Stomach (tissue), 8 donors: ENCODE measurements at regions not wholly inside any gene's neighbourhood (a gene's known extent, or its start where the extent isn't known, plus 50 kb on each side); places are given as distances from the start of the nearest gene placed in this dataset.

ENCODE experiments used
- DNase-seq, 2 donors: peaks; one replicate each; pipeline versions ENCODE4 v3.0.0 to v3.0.0-alpha.2; 2013 to 2019
- H3K27ac ChIP-seq, 5 donors: fragments of 200-600 bp in 4 of 5; sonication (generic) in 4 of 5; one replicate each; pipeline ENCODE4 v1.5.1; 2013 to 2019; ENCODE audit warnings: mild to moderate bottlenecking in 1 of 5, moderate library complexity in 1 of 5
- H3K27me3 ChIP-seq, 3 donors: fragments of 200-600 bp; sonication (generic); one replicate each; pipeline ENCODE4 v1.5.1; 2017 to 2019; ENCODE audit warnings: mixed run types in 1 of 3
- H3K36me3 ChIP-seq, 4 donors: fragments of 200-600 bp; sonication (generic); 1 replicate in 3 of 4; 2 replicates in 1 of 4; pipeline ENCODE4 v1.5.1; 2016 to 2019
- H3K4me1 ChIP-seq, 4 donors: fragments of 200-600 bp; sonication (generic); one replicate each; pipeline ENCODE4 v1.5.1; 2016 to 2019
- H3K4me3 ChIP-seq, 4 donors: fragments of 200-600 bp; sonication (generic) in 3 of 4; one replicate each; pipeline ENCODE4 v1.5.1; 2016 to 2019; ENCODE audit warnings: mild to moderate bottlenecking in 1 of 4
- H3K9me3 ChIP-seq, 4 donors: fragments of 200-600 bp; sonication (generic); one replicate each; pipeline ENCODE4 v1.5.1; 2016 to 2019
- EP300 ChIP-seq: sonication (generic); formaldehyde crosslinking; IDR thresholded peaks from one replicate; pipeline ENCODE4 v1.6.1; 2017; ENCODE audit warnings: antibody characterized with exemption
- POLR2A ChIP-seq, 4 donors: fragments of 450-650 bp; IDR thresholded peaks; one replicate each; pipeline ENCODE4 v1.6.1; 2016; ENCODE audit warnings: antibody characterized with exemption in 4 of 4, control low read depth in 2 of 4, mild to moderate bottlenecking in 1 of 4, moderate library complexity in 1 of 4
- POLR2AphosphoS5 ChIP-seq, 3 donors: sonication (generic); formaldehyde crosslinking; IDR thresholded peaks; one replicate each; pipeline ENCODE4 v1.6.1; 2016; ENCODE audit warnings: antibody characterized with exemption in 3 of 3
- WGBS, 5 donors: extraction: QIAGEN DNeasy Blood & Tissue Kit in 3 of 5; methylation state at CpG; one replicate each; pipeline versions ENCODE4 v1.1.5 to v1.1.7; 2013 to 2018; 5-methylcytosine and 5-hydroxymethylcytosine counted together
- intact Hi-C: fragments of 100-400 bp; cut with DNase I; formaldehyde crosslinking; loops from one replicate; pipeline ENCODE4 v1.15.1; 2023; ENCODE audit warnings: low total_unique reads
- TF ChIP-seq, protein P1 (sequence below), 7 experiments: fragments of 450-650 bp in 4 of 7; fragments of 200-600 bp in 3 of 7; sonication (generic) in 3 of 7; IDR thresholded peaks; one replicate each; pipeline ENCODE4 v1.5.1; 2016 to 2019; ENCODE audit warnings: antibody characterized with exemption in 7 of 7, control low read depth in 2 of 7, mild to moderate bottlenecking in 1 of 7
- donor health status: healthy with polysubstance abuse.
- donor health status: Bipolar disorder and iron deficiency.
- donor health status: healthy.

DNA sequence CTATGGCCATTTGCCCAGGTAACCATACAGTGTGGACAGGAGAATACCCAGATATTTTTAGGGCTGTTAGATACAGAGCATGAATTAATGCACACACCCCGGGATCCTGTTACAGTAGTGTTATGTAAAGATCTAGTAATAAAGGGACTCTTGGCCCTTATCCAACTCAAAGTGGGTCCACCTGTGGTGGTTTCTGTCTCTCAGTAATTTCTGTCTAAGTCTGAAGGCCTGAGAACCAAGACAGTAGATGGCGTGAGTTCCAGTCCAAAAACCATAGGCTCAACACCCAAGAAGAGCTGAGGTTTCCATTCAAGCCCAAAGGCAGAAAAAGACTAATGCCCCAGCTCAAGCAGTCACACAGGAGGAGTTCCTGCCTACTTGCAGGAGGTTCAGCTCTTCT is 277.7 kb downstream of the ZEB1 start:
- intact Hi-C loops = no loop called here
- Histone ChIP-seq H3K9me3 (peaks cover 0 to 10% (median 3%) of the 10 kb centered on the region in 4 donors), H3K27me3 (no peaks in the 10 kb centered on the region), H3K27ac (no peak overlapping the region), H3K36me3 (no peaks in the 10 kb centered on the region), H3K4me3 (no peak overlapping the region), H3K4me1 (peaks cover 0 to 4% (median 0%) of the 10 kb centered on the region in 4 donors)
- DNase-seq = no peak
- 84 to 94% (median 88%) methylated on average over 2 of the region's 2 CpGs for whole genome bisulfite sequencing, 5 donors
- no peak for TF ChIP-seq POLR2A (IDR thresholded peaks at IDR 0.05)
- no peak for TF ChIP-seq POLR2AphosphoS5 (IDR thresholded peaks at IDR 0.05)
- no peak for TF ChIP-seq EP300
- TF ChIP-seq, protein P1, sequence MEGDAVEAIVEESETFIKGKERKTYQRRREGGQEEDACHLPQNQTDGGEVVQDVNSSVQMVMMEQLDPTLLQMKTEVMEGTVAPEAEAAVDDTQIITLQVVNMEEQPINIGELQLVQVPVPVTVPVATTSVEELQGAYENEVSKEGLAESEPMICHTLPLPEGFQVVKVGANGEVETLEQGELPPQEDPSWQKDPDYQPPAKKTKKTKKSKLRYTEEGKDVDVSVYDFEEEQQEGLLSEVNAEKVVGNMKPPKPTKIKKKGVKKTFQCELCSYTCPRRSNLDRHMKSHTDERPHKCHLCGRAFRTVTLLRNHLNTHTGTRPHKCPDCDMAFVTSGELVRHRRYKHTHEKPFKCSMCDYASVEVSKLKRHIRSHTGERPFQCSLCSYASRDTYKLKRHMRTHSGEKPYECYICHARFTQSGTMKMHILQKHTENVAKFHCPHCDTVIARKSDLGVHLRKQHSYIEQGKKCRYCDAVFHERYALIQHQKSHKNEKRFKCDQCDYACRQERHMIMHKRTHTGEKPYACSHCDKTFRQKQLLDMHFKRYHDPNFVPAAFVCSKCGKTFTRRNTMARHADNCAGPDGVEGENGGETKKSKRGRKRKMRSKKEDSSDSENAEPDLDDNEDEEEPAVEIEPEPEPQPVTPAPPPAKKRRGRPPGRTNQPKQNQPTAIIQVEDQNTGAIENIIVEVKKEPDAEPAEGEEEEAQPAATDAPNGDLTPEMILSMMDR (IDR thresholded peaks at IDR 0.05) = no peak

DNA sequence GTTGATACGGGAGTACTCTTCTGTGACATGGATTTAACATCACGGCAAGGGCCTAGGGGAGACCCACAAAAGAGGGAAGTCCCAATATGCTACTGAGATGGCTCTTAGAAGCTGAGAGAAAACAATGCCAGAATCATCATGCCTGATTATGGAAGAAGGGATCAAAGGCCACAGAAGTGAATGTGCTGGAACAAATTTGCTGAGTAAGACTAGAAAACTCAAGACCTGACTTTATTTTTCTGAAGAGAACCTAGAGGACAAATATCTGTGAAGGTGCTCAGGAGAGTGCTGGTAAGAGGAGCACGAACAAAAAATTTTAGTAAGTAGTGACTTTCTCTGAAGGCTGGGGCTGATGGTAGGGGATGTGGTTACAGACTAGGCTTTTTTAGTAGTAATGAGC is 277.0 kb downstream of the ZEB1 start:
- DNase-seq = no peak
- Histone ChIP-seq H3K9me3 (peaks cover 0 to 16% (median 5%) of the 10 kb centered on the region in 4 donors), H3K27me3 (no peaks in the 10 kb centered on the region), H3K4me3 (no peak overlapping the region), H3K27ac (no peak overlapping the region), H3K4me1 (peaks cover 0 to 4% (median 0%) of the 10 kb centered on the region in 4 donors), H3K36me3 (no peaks in the 10 kb centered on the region)
- no peak for TF ChIP-seq EP300
- TF ChIP-seq POLR2A (IDR thresholded peaks at IDR 0.05) = no peak
- no peak for TF ChIP-seq POLR2AphosphoS5 (IDR thresholded peaks at IDR 0.05)
- TF ChIP-seq, protein P1 (IDR thresholded peaks at IDR 0.05) = no peak
- 53 to 84% (median 74%) methylated on average over 3 of the region's 3 CpGs for WGBS, 5 donors
- intact Hi-C loops = no loop called here

DNA sequence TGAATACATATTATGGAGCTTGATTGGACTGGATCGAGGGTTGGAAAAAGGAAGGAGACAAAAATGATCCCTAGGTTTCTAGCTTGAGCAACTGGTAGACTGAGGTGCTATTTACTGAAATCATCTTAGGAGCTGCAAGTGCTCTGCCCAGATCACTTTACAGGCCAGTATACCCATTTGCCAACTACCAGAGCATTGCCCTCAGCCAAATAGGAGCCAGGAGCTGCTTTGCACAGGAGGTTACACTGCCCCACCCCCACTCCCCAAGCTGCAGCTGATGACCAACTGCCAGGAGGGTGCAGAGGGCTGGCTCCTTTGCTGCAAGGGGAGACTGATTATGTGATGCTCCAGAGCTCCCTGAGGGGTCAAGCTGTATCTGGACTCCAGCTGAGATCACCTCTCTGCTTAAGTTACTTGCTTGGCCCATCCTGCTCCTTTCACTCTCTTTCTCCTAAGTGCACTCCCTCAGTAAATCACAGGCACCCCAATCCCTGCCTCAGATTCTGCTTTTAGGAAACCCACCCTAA is 275.4 kb downstream of the ZEB1 start:
- DNase-seq = no peak
- WGBS, 5 donors = 81 to 100% (median 90%) methylated on average over 1 of the region's 1 CpG
- TF ChIP-seq EP300 (no peak), POLR2AphosphoS5 (IDR thresholded peaks at IDR 0.05) (no peak), POLR2A (IDR thresholded peaks at IDR 0.05) (no peak)
- TF ChIP-seq, protein P1 (IDR thresholded peaks at IDR 0.05) = no peak
- Histone ChIP-seq H3K4me1 (peaks cover 0 to 4% (median 0%) of the 10 kb centered on the region in 4 donors), H3K9me3 (peaks cover 0 to 17% (median 5%) of the 10 kb centered on the region in 4 donors), H3K27ac (no peak overlapping the region), H3K27me3 (no peaks in the 10 kb centered on the region), H3K4me3 (no peak overlapping the region), H3K36me3 (no peaks in the 10 kb centered on the region)
- intact Hi-C loops = no loop called here

DNA sequence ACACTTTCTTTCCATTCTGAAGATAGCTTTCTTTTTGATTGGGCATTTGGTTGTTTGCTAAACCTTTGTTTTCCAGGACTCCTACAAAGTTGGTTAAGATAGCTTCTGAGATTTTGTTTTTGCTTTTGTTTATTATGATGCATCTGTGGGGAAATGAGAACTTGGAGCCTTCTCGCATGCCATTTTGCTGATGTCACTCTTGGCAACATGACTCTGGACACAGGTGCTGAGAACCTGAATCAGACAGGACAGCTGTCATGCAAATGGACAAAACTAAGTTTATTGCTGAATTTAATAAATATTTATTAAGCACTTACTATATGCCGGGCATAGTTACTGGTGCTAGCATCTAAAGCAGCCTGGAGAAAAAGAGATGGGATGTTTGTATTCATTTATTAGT is 274.1 kb downstream of the ZEB1 start:
- Histone ChIP-seq H3K4me1 (peaks cover 0 to 4% (median 0%) of the 10 kb centered on the region in 4 donors), H3K4me3 (no peak overlapping the region), H3K36me3 (no peaks in the 10 kb centered on the region), H3K27me3 (no peaks in the 10 kb centered on the region), H3K9me3 (peaks cover 0 to 17% (median 5%) of the 10 kb centered on the region in 4 donors), H3K27ac (no peak overlapping the region)
- WGBS, 5 donors = 81 to 89% (median 88%) methylated on average over 2 of the region's 2 CpGs
- DNase-seq = no peak
- intact Hi-C loops = no loop called here
- TF ChIP-seq POLR2AphosphoS5 (IDR thresholded peaks at IDR 0.05) (no peak), POLR2A (IDR thresholded peaks at IDR 0.05) (no peak), EP300 (no peak)
- TF ChIP-seq, protein P1 (IDR thresholded peaks at IDR 0.05) = no peak
